CD14-positive monocyte (primary cell): ENCODE measurements at regions not wholly inside any gene's neighbourhood (a gene's known extent, or its start where the extent isn't known, plus 50 kb on each side); places are given as distances from the start of the nearest gene placed in this dataset.

ENCODE experiments used
- DNase-seq, 3 donors: peaks; one replicate each; pipeline ENCODE4 v3.0.0-alpha.2; 2011 to 2022
- H2AFZ ChIP-seq: 2 replicates; pipeline ENCODE4 v1.6.0; 2012; ENCODE audit warnings: mild to moderate bottlenecking, low read depth, low read length, inconsistent platforms; ENCODE audit not compliant: insufficient read depth, poor library complexity, severe bottlenecking
- H3K27ac ChIP-seq, 2 donors: 1 replicate in 1 of 2; 2 replicates in 1 of 2; pipeline ENCODE4 v1.5.1; 2012 to 2013; ENCODE audit warnings: low read length in 2 of 2, control low read depth in 1 of 2, inconsistent platforms in 1 of 2, low read depth in 1 of 2, mild to moderate bottlenecking in 1 of 2
- H3K27me3 ChIP-seq, 2 donors: one replicate each; pipeline versions ENCODE4 v1.6.0 to v1.6.1; 2011 to 2013; ENCODE audit warnings: low read length in 2 of 2; ENCODE audit not compliant: control insufficient read depth in 2 of 2, insufficient read depth in 2 of 2
- H3K36me3 ChIP-seq, 2 donors: replicated peaks in 1 of 2; 1 replicate in 1 of 2; 2 replicates in 1 of 2; pipeline versions ENCODE4 v1.5.1 to v1.6.1; 2012 to 2013; ENCODE audit warnings: low read length in 2 of 2, control low read depth in 1 of 2, inconsistent platforms in 1 of 2, mild to moderate bottlenecking in 1 of 2; ENCODE audit not compliant: insufficient read depth in 2 of 2, control insufficient read depth in 1 of 2
- H3K4me1 ChIP-seq, 2 donors: 1 replicate in 1 of 2; 2 replicates in 1 of 2; pipeline versions ENCODE4 v1.5.1 to v1.6.1; 2012 to 2013; ENCODE audit warnings: low read length in 2 of 2, control low read depth in 1 of 2, inconsistent platforms in 1 of 2, mild to moderate bottlenecking in 1 of 2, moderate library complexity in 1 of 2; ENCODE audit not compliant: insufficient read depth in 2 of 2, control insufficient read depth in 1 of 2
- H3K4me2 ChIP-seq: replicated peaks from 2 replicates; pipeline ENCODE3; 2012; ENCODE audit warnings: low read length, moderate library complexity, mild to moderate bottlenecking; ENCODE audit not compliant: poor library complexity, severe bottlenecking; ENCODE audit errors: extremely low read depth
- H3K4me3 ChIP-seq, 3 experiments: fragments of 200-600 bp in 1 of 3; sonication (generic) in 1 of 3; replicated peaks in 1 of 3; 1 replicate in 2 of 3; 2 replicates in 1 of 3; pipeline ENCODE4 v1.5.1; 2011 to 2013; ENCODE audit warnings: low read length in 3 of 3, mild to moderate bottlenecking in 3 of 3, control low read depth in 2 of 3, low read depth in 2 of 3, inconsistent platforms in 1 of 3, moderate library complexity in 1 of 3
- H3K79me2 ChIP-seq: 2 replicates; pipeline ENCODE4 v1.6.0; 2012; ENCODE audit warnings: mild to moderate bottlenecking, control low read depth, inconsistent platforms, low read length, moderate library complexity; ENCODE audit not compliant: insufficient read depth
- H3K9ac ChIP-seq: 2 replicates; pipeline ENCODE4 v1.6.0; 2017; ENCODE audit warnings: low read length, mild to moderate bottlenecking; ENCODE audit not compliant: insufficient read depth, poor library complexity, severe bottlenecking
- H3K9me3 ChIP-seq, 2 donors: replicated peaks in 1 of 2; 1 replicate in 1 of 2; 2 replicates in 1 of 2; pipeline versions ENCODE4 v1.5.1 to v1.6.1; 2012 to 2013; ENCODE audit warnings: low read length in 2 of 2, control low read depth in 1 of 2; ENCODE audit not compliant: control insufficient read depth in 1 of 2, insufficient read depth in 1 of 2
- H4K20me1 ChIP-seq: 2 replicates; pipeline ENCODE4 v1.6.0; 2012; ENCODE audit warnings: mild to moderate bottlenecking, low read length, control low read depth, moderate library complexity; ENCODE audit not compliant: insufficient read depth
- H3K27ac Mint-ChIP-seq, 7 donors: one replicate each; pipeline ENCODE4 v1.8.0; 2020; ENCODE audit warnings: mild to moderate bottlenecking in 7 of 7, mixed read lengths in 7 of 7, moderate library complexity in 6 of 7, inconsistent platforms in 2 of 7
- H3K27me3 Mint-ChIP-seq, 3 donors: one replicate each; pipeline ENCODE4 v1.8.0; 2021 to 2022; ENCODE audit warnings: low read depth in 3 of 3, mild to moderate bottlenecking in 3 of 3, mixed read lengths in 3 of 3, moderate library complexity in 3 of 3, inconsistent platforms in 1 of 3
- H3K36me3 Mint-ChIP-seq, 2 donors: one replicate each; pipeline ENCODE4 v1.8.0; 2020; ENCODE audit warnings: mixed read lengths in 2 of 2, inconsistent platforms in 1 of 2, mild to moderate bottlenecking in 1 of 2
- H3K4me1 Mint-ChIP-seq: one replicate; pipeline ENCODE4 v1.8.0; 2020; ENCODE audit warnings: mild to moderate bottlenecking, mixed read lengths
- H3K4me3 Mint-ChIP-seq, 2 donors: one replicate each; pipeline ENCODE4 v1.8.0; 2020; ENCODE audit warnings: mild to moderate bottlenecking in 2 of 2, mixed read lengths in 2 of 2, moderate library complexity in 1 of 2
- H3K9me3 Mint-ChIP-seq, 7 donors: one replicate each; pipeline ENCODE4 v1.8.0; 2020 to 2022; ENCODE audit warnings: mixed read lengths in 7 of 7, mild to moderate bottlenecking in 6 of 7, moderate library complexity in 6 of 7, inconsistent platforms in 2 of 7
- CTCF ChIP-seq: fragments of 200-600 bp; IDR thresholded peaks from one replicate; pipeline ENCODE4 v1.8.0; 2022; ENCODE audit warnings: antibody characterized with exemption, mild to moderate bottlenecking
- WGBS: methylation state at CpG from one replicate; pipeline ENCODE4 v1.1.5; 2013; ENCODE audit warnings: missing lambda C conversion rate; ENCODE audit not compliant: insufficient coverage; 5-methylcytosine and 5-hydroxymethylcytosine counted together
- intact Hi-C, 2 donors: fragments of 100-400 bp; cut with micrococcal nuclease; formaldehyde crosslinking; loops; one replicate each; pipeline versions ENCODE4 v1.15.0 to v1.15.1; 2023

- Mint-ChIP-seq H3K27ac (no peak overlapping the region), H3K4me1 (no peaks in the 10 kb centered on the region), H3K36me3 (no peaks in the 10 kb centered on the region), H3K27me3 (no peaks in the 10 kb centered on the region), H3K4me3 (no peak overlapping the region), H3K9me3 (peaks cover 0 to 3% (median 0%) of the 10 kb centered on the region in 7 donors)
- no peak overlapping the region for H3K27ac ChIP-seq
- H3K36me3 ChIP-seq, result no peaks in the 10 kb centered on the region
- no peaks in the 10 kb centered on the region for H3K4me1 ChIP-seq
- H3K27me3 ChIP-seq, result no peaks in the 10 kb centered on the region
- no peak overlapping the region for H3K4me2 ChIP-seq
- TF ChIP-seq CTCF, result no peak
- DNase-seq, result no peak
- intact Hi-C loops, result no loop called here
- H3K79me2 ChIP-seq, result no peaks in the 10 kb centered on the region
- H3K9me3 ChIP-seq, result peaks cover 0 to 3% of the 10 kb centered on the region in 2 donors
- H2AFZ ChIP-seq, result no peak overlapping the region
- H4K20me1 ChIP-seq, result no peaks in the 10 kb centered on the region
- no CpG with 5 or more reads among the region's 3 CpGs for WGBS
- H3K9ac ChIP-seq, result no peak overlapping the region
- H3K4me3 ChIP-seq, result no peak overlapping the region
Measured at GRCh38 chr4:175070444-175070843, 152.3 kb downstream of the ADAM29 start.

GRCh38 chr4:175071123-175071522 is 153.0 kb downstream of the ADAM29 start:
- no peaks in the 10 kb centered on the region for H3K36me3 ChIP-seq
- no peak for DNase-seq
- H3K4me1 ChIP-seq, result no peaks in the 10 kb centered on the region
- no peaks in the 10 kb centered on the region for H3K27me3 ChIP-seq
- no peaks in the 10 kb centered on the region for H3K36me3 Mint-ChIP-seq
- intact Hi-C loops, result no loop called here
- H3K27ac ChIP-seq, result no peak overlapping the region
- no peaks in the 10 kb centered on the region for H4K20me1 ChIP-seq
- H2AFZ ChIP-seq, result no peak overlapping the region
- H3K4me1 Mint-ChIP-seq, result no peaks in the 10 kb centered on the region
- H3K4me3 ChIP-seq, result no peak overlapping the region
- peaks cover 0 to 3% of the 10 kb centered on the region in 2 donors for H3K9me3 ChIP-seq
- H3K27ac Mint-ChIP-seq, result no peak overlapping the region
- H3K79me2 ChIP-seq, result no peaks in the 10 kb centered on the region
- H3K4me3 Mint-ChIP-seq, result no peak overlapping the region
- no peak overlapping the region for H3K4me2 ChIP-seq
- WGBS, result no CpG with 5 or more reads among the region's 3 CpGs
- no peak for TF ChIP-seq CTCF
- H3K27me3 Mint-ChIP-seq, result no peaks in the 10 kb centered on the region
- peaks cover 0 to 3% (median 0%) of the 10 kb centered on the region in 7 donors for H3K9me3 Mint-ChIP-seq
- no peak overlapping the region for H3K9ac ChIP-seq
